ENCODE measurements at regions not wholly inside any gene's neighbourhood (a gene's known extent, or its start where the extent isn't known, plus 50 kb on each side); places are given as distances from the start of the nearest gene placed in this dataset.
A peak's percentile ranks its signal among the peaks of the same experiment; 100 is the strongest.

- DNase-seq, result no peak
Observed at GRCh38 chr5:124692950-124693349, 53.5 kb downstream of the ZNF608 start.

GRCh38 chr5:124692324-124692723 is 54.1 kb downstream of the ZNF608 start:
- DNase-seq, result peak; percentile 16

GRCh38 chr5:124689653-124690052 is 56.8 kb downstream of the ZNF608 start:
- DNase-seq, result no peak

- DNase-seq, result no peak
Observed at GRCh38 chr5:124686239-124687004, 60.0 kb downstream of the ZNF608 start.

- DNase-seq, result no peak
Observed at GRCh38 chr5:124685404-124685930, 61.0 kb downstream of the ZNF608 start.

- DNase-seq, result no peak
Observed at GRCh38 chr5:124683917-124684555, 62.4 kb downstream of the ZNF608 start.

GRCh38 chr5:124679578-124680199 is 66.8 kb downstream of the ZNF608 start:
- DNase-seq, result no peak

- no peak for DNase-seq
Observed at GRCh38 chr5:124678922-124679519, 67.4 kb downstream of the ZNF608 start.

GRCh38 chr5:124678468-124678867 is 68.0 kb downstream of the ZNF608 start:
- DNase-seq, result no peak

- peak; percentile 54 for DNase-seq
Observed at GRCh38 chr5:124677374-124678351, 68.8 kb downstream of the ZNF608 start.

GRCh38 chr5:124675931-124676846 is 70.2 kb downstream of the ZNF608 start:
- no peak for DNase-seq

GRCh38 chr5:124671193-124671592 is 75.2 kb downstream of the ZNF608 start:
- DNase-seq, result no peak

- no peak for DNase-seq
Observed at GRCh38 chr5:124670722-124671184, 75.7 kb downstream of the ZNF608 start.

- DNase-seq, result no peak
Observed at GRCh38 chr5:124669956-124670721, 76.3 kb downstream of the ZNF608 start.

GRCh38 chr5:124669300-124669648 is 77.2 kb downstream of the ZNF608 start:
- no peak for DNase-seq

GRCh38 chr5:124668353-124669299 is 77.8 kb downstream of the ZNF608 start:
- DNase-seq, result no peak

- DNase-seq, result no peak
Observed at GRCh38 chr5:124665625-124666024, 80.8 kb downstream of the ZNF608 start.

GRCh38 chr5:124665035-124665434 is 81.4 kb downstream of the ZNF608 start:
- no peak for DNase-seq

- no peak for DNase-seq
Observed at GRCh38 chr5:124664287-124664686, 82.2 kb downstream of the ZNF608 start.

Measured in dermis blood vessel endothelial cell (primary cell).